HEK293T (cell line): ENCODE measurements at regions not wholly inside any gene's neighbourhood (a gene's known extent, or its start where the extent isn't known, plus 50 kb on each side); places are given as distances from the start of the nearest gene placed in this dataset.

ENCODE experiments used
- CTCF ChIA-PET: fragments of 350-600 bp; formaldehyde crosslinking; extraction: SDS; loops from one replicate; lab custom pipeline; 2021; ENCODE audit warnings: antibody characterized with exemption, inconsistent platforms; lab: Yijun Ruan, JAX
- POLR2A ChIA-PET: fragments of 350-600 bp; formaldehyde crosslinking; extraction: SDS; loops from one replicate; lab custom pipeline; 2020; ENCODE audit warnings: antibody characterized with exemption, inconsistent platforms; lab: Yijun Ruan, JAX
- DNase-seq: peaks from one replicate; pipeline ENCODE4 v3.0.0; 2012; ENCODE audit warnings: mixed read lengths; ENCODE audit errors: extremely low spot score
- ARNT ChIP-seq: fragments of 450-650 bp; IDR thresholded peaks from 2 replicates; pipeline ENCODE4 v1.6.1; 2017; ENCODE audit warnings: mild to moderate bottlenecking
- BHLHE40 ChIP-seq: fragments of 450-650 bp; IDR thresholded peaks from 2 replicates; pipeline ENCODE4 v1.6.1; 2016; ENCODE audit warnings: mild to moderate bottlenecking, moderate library complexity, borderline replicate concordance
- CTBP1 ChIP-seq: fragments of 450-650 bp; IDR thresholded peaks from 2 replicates; pipeline ENCODE4 v1.6.1; 2016; ENCODE audit warnings: borderline replicate concordance
- ELF4 ChIP-seq: fragments of 450-650 bp; IDR thresholded peaks from 2 replicates; pipeline ENCODE4 v1.6.1; 2017; ENCODE audit warnings: antibody characterized with exemption
- FOXA1 ChIP-seq: fragments of 450-650 bp; IDR thresholded peaks from 2 replicates; pipeline ENCODE4 v1.6.1; 2016; ENCODE audit warnings: mild to moderate bottlenecking
- FOXK2 ChIP-seq: fragments of 450-650 bp; IDR thresholded peaks from 2 replicates; pipeline ENCODE4 v1.6.1; 2016; ENCODE audit warnings: mild to moderate bottlenecking
- FOXM1 ChIP-seq: fragments of 450-650 bp; IDR thresholded peaks from 2 replicates; pipeline ENCODE4 v1.6.1; 2017; ENCODE audit warnings: mild to moderate bottlenecking, borderline replicate concordance
- HDGF ChIP-seq: fragments of 450-650 bp; IDR thresholded peaks from 2 replicates; pipeline ENCODE4 v1.6.1; 2017; ENCODE audit warnings: antibody characterized with exemption, borderline replicate concordance
- L3MBTL2 ChIP-seq: fragments of 450-650 bp; conservative IDR thresholded peaks from 2 replicates; pipeline ENCODE4 v1.6.1; 2016; ENCODE audit warnings: mild to moderate bottlenecking
- LEF1 ChIP-seq: fragments of 450-650 bp; IDR thresholded peaks from 2 replicates; pipeline ENCODE4 v1.6.1; 2017; ENCODE audit warnings: mild to moderate bottlenecking, borderline replicate concordance
- NFRKB ChIP-seq: fragments of 450-650 bp; IDR thresholded peaks from 2 replicates; pipeline ENCODE4 v1.6.1; 2016; ENCODE audit warnings: mild to moderate bottlenecking, moderate library complexity
- SP1 ChIP-seq: fragments of 450-650 bp; IDR thresholded peaks from 2 replicates; pipeline ENCODE4 v1.6.1; 2017
- SUZ12 ChIP-seq: fragments of 450-650 bp; IDR thresholded peaks from 2 replicates; pipeline ENCODE4 v1.6.1; 2016; ENCODE audit warnings: mild to moderate bottlenecking
- TARDBP ChIP-seq: fragments of 450-650 bp; IDR thresholded peaks from 2 replicates; pipeline ENCODE4 v1.6.1; 2016
- ZNF384 ChIP-seq: fragments of 450-650 bp; IDR thresholded peaks from 2 replicates; pipeline ENCODE4 v1.6.1; 2016
- TF ChIP-seq, protein P1 (sequence below): fragments of 450-650 bp; IDR thresholded peaks from 2 replicates; pipeline ENCODE4 v1.6.1; 2016

DNA sequence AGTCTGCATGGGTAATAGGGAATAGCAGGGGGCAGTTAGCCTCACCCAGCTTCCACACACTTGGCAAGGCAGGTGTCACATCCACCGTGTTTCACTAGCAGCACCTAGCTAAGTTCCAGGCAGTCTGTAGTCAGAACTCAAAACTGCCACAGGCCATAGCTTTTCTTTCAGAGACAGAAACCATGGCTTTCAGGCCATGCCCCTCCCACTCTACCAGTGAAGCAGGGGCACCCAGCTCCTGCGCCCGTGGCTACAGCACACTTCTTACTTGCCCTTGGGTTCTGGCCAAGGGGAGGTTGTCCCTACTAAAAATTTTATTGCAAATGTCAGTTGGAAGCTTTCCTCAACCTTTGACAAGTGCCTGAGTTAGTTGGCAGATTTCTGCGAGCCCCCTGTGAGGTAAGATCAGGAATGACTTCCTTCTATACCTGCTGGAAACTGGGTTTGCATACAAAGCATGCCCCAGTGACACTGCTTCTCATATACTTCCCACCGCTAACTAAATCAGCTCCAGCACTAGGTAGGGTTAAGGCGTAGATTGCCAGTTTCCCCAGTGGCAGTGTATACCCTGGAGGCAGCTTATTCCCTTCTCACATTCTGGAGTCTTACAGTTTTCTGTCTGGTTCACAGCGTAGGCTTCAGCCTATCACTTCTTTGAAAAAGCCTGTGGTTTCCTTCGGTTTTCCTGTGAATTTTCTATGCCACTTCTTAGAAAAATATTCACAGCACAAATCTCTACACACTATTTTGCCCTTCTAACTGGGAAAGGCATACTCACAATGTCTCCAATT lies 139.0 kb upstream of the LUZP2 start:
- TF ChIP-seq CTBP1 = no peak
- TF ChIP-seq L3MBTL2 = no peak
- TF ChIP-seq FOXA1 = no peak
- no peak for TF ChIP-seq ARNT
- TF ChIP-seq ZNF384 = no peak
- no peak for TF ChIP-seq ELF4
- no peak for TF ChIP-seq LEF1
- POLR2A ChIA-PET = no interaction called here
- CTCF ChIA-PET = no interaction called here
- DNase-seq = no peak

DNA sequence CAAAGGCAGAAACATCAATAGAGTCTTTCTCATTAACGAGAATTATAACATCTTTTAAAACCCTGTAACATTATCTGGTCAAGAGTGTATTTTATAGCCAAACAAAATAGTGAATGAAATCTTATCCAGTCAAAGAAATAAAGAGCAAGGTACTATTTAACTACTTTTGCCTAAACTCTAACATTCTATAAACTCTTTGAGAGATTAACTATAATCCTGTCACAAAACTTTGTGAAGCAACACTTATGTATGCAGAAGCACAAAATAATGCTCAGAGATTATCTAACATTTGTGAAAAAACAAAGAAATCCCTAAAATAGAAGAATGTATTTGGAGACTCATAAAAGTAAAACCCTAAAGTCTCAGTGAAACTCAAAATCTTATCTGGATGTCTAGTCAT lies 124.4 kb upstream of the LUZP2 start:
- ChIA-PET CTCF (no interaction called here), POLR2A (no interaction called here)
- DNase-seq = no peak
- TF ChIP-seq, protein P1, sequence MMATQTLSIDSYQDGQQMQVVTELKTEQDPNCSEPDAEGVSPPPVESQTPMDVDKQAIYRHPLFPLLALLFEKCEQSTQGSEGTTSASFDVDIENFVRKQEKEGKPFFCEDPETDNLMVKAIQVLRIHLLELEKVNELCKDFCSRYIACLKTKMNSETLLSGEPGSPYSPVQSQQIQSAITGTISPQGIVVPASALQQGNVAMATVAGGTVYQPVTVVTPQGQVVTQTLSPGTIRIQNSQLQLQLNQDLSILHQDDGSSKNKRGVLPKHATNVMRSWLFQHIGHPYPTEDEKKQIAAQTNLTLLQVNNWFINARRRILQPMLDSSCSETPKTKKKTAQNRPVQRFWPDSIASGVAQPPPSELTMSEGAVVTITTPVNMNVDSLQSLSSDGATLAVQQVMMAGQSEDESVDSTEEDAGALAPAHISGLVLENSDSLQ = no peak
- TF ChIP-seq SP1 (no peak), ELF4 (no peak), ARNT (no peak), FOXM1 (no peak)

DNA sequence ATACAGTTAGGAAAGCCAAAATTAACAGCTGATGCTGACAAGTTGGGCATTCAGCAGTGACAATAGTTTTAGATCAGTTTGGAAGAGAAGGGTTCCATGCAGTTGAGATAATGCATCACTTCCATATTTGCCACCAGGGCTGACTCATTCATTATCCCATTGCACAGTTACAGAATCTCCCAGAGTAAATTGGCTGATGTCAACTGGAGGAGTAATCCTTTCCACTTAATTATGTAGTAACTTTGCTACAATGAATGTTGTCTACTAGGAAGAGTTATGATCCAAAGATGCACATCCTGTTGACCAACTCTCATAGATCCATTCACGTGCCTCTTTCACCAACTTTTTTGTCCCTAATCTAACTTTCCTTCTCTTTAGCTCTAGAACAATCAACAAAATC lies 123.3 kb upstream of the LUZP2 start:
- CTCF ChIA-PET = no interaction called here

DNA sequence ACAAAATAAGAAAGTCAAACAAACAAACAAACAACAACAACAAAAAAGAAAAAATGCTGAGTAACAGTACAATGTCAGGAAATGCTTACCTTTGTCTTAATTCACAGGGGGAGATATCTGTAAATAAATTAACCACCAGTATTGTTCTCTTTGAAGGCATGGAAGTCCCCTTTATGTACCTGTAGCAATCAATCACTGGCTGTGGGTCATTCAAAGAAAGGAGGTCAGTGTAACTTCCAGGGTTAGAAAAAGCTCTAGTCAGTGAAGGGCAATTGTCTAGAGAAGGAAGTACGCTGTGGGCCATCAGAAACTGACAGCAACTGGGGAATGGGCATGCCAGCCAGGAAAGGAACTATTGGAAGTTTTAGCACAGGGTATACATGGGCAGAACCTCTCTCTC lies 121.5 kb upstream of the LUZP2 start:
- no peak for DNase-seq
- POLR2A ChIA-PET = no interaction called here
- CTCF ChIA-PET = no interaction called here
- TF ChIP-seq, protein P1 = no peak
- TF ChIP-seq L3MBTL2 = no peak
- TF ChIP-seq SUZ12 = no peak
- TF ChIP-seq ELF4 = no peak
- TF ChIP-seq NFRKB = no peak
- no peak for TF ChIP-seq CTBP1
- no peak for TF ChIP-seq FOXM1
- TF ChIP-seq LEF1 = no peak
- TF ChIP-seq ZNF384 = no peak
- no peak for TF ChIP-seq BHLHE40
- TF ChIP-seq SP1 = no peak
- no peak for TF ChIP-seq TARDBP
- no peak for TF ChIP-seq ARNT
- no peak for TF ChIP-seq FOXA1
- no peak for TF ChIP-seq FOXK2

More for the DNA sequence above, 123.3 kb upstream of the LUZP2 start:
- no peak for TF ChIP-seq FOXA1
- no peak for TF ChIP-seq ELF4
- TF ChIP-seq BHLHE40 = no peak
- TF ChIP-seq NFRKB = no peak
- no peak for TF ChIP-seq ARNT
- POLR2A ChIA-PET = no interaction called here
- no peak for DNase-seq

DNA sequence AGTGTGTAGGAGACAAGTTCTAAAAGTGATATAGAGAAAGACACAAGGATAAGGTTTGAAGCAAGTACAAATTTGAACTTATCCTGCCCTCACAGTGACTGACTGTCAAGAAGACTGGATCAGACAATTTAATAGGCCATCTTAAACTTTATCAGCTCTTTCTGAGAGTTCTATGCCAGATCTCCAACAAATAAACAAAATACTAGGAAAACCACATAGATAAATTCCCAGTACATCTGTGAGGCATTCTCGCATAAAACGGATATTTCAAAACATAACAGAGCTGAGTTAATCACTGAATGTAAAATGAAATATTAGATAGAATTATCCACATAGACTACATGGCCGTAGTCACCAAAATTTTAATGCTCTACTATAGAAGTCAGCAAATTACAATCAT lies 120.9 kb upstream of the LUZP2 start:
- no peak for DNase-seq
- no peak for TF ChIP-seq CTBP1
- no peak for TF ChIP-seq SUZ12
- no peak for TF ChIP-seq NFRKB
- TF ChIP-seq ZNF384 = no peak
- TF ChIP-seq FOXM1 = no peak
- TF ChIP-seq TARDBP = no peak
- TF ChIP-seq FOXA1 = no peak
- TF ChIP-seq HDGF = no peak
- no peak for TF ChIP-seq LEF1
- no peak for TF ChIP-seq BHLHE40
- no peak for TF ChIP-seq SP1
- no peak for TF ChIP-seq L3MBTL2
- TF ChIP-seq ELF4 = no peak
- TF ChIP-seq ARNT = no peak
- TF ChIP-seq, protein P1 = no peak
- no peak for TF ChIP-seq FOXK2
- POLR2A ChIA-PET = no interaction called here
- CTCF ChIA-PET = no interaction called here

DNA sequence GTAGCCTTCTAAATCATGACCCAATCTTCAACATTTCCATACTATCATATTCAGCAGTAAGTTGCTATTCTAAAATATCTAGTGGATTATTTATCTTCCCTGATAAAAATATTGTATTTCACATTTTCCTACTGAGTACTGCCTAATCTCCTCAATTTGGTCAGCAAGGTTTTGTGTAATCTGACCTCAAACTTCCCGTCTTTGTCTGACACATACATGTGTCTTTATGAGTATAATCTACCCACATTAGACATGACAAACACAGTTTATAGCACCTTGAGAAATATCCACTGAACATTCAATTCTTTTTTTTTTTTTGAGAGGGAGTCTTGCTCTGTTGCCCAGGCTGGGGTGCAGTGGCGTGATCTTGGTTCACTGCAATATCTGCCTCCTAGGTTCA lies 113.7 kb upstream of the LUZP2 start:
- ChIA-PET CTCF (no interaction called here), POLR2A (no interaction called here)
- TF ChIP-seq L3MBTL2 (no peak), HDGF (no peak), ZNF384 (no peak), BHLHE40 (no peak), CTBP1 (no peak), TARDBP (no peak), ARNT (no peak), LEF1 (no peak), ELF4 (no peak), NFRKB (no peak), SP1 (no peak)
- DNase-seq = no peak
